Erythroblast (primary cell): ENCODE measurements at regions not wholly inside any gene's neighbourhood (a gene's known extent, or its start where the extent isn't known, plus 50 kb on each side); places are given as distances from the start of the nearest gene placed in this dataset.

Experiments
- GATA1 ChIP-seq: IDR thresholded peaks from 2 replicates; pipeline ENCODE4 v1.6.1; 2011; ENCODE audit warnings: low read depth, mild to moderate bottlenecking, control low read depth, low read length, moderate library complexity
- POLR2A ChIP-seq: IDR thresholded peaks from 2 replicates; pipeline ENCODE4 v1.6.1; 2011; ENCODE audit warnings: mild to moderate bottlenecking, low read length

- TF ChIP-seq POLR2A: no peak
- TF ChIP-seq GATA1: no peak
These were observed 199.2 kb upstream of the BMPER start for GRCh38 chr7:33706186-33706585.
